TTC549 (cell line): ENCODE measurements at regions not wholly inside any gene's neighbourhood (a gene's known extent, or its start where the extent isn't known, plus 50 kb on each side); places are given as distances from the start of the nearest gene placed in this dataset.
"Not testable (repeated sequence)": the region's sequence is repeated elsewhere in the genome, so short reads cannot be mapped to it uniquely, and the experiment has no call there.

ENCODE experiments used
- FAIRE-seq: peaks from 2 replicates; lab custom pipeline; 2012; peaks lifted over from hg19 to GRCh38; lab: Jason Lieb, UNC

GRCh38 chr10:65708057-65708456 is 1217.8 kb upstream of the LRRTM3 start:
- FAIRE-seq: no peak

- FAIRE-seq: no peak
Observed at GRCh38 chr10:65710306-65710705, 1215.5 kb upstream of the LRRTM3 start.

GRCh38 chr10:65719790-65720189 is 1206.0 kb upstream of the LRRTM3 start:
- no peak for FAIRE-seq

- no peak for FAIRE-seq
Observed at GRCh38 chr10:65720901-65721300, 1204.9 kb upstream of the LRRTM3 start.

GRCh38 chr10:65723525-65723924 is 1202.3 kb upstream of the LRRTM3 start:
- FAIRE-seq: no peak

- FAIRE-seq: no peak
Observed at GRCh38 chr10:65735382-65735781, 1190.5 kb upstream of the LRRTM3 start.

- FAIRE-seq: no peak
Observed at GRCh38 chr10:65742906-65743305, 1182.9 kb upstream of the LRRTM3 start.

GRCh38 chr10:65751218-65751617 is 1174.6 kb upstream of the LRRTM3 start:
- no peak for FAIRE-seq

- no peak for FAIRE-seq
Observed at GRCh38 chr10:65751896-65752295, 1173.9 kb upstream of the LRRTM3 start.

GRCh38 chr10:65753532-65753931 is 1172.3 kb upstream of the LRRTM3 start:
- no peak for FAIRE-seq

GRCh38 chr10:65754112-65754511 is 1171.7 kb upstream of the LRRTM3 start:
- FAIRE-seq: no peak

GRCh38 chr10:65762311-65762710 is 1163.5 kb upstream of the LRRTM3 start:
- FAIRE-seq: no peak

GRCh38 chr10:65765006-65765541 is 1160.8 kb upstream of the LRRTM3 start:
- no peak for FAIRE-seq

GRCh38 chr10:65769828-65770227 is 1156.0 kb upstream of the LRRTM3 start:
- no peak for FAIRE-seq

- FAIRE-seq: no peak
Observed at GRCh38 chr10:65778753-65779152, 1147.1 kb upstream of the LRRTM3 start.

GRCh38 chr10:65779985-65780384 is 1145.9 kb upstream of the LRRTM3 start:
- no peak for FAIRE-seq

- no peak for FAIRE-seq
Observed at GRCh38 chr10:65786279-65786678, 1139.6 kb upstream of the LRRTM3 start.

GRCh38 chr10:65787571-65787970 is 1138.3 kb upstream of the LRRTM3 start:
- no peak for FAIRE-seq

- FAIRE-seq: no peak
Observed at GRCh38 chr10:65788271-65788670, 1137.6 kb upstream of the LRRTM3 start.

GRCh38 chr10:65791979-65792378 is 1133.9 kb upstream of the LRRTM3 start:
- FAIRE-seq: no peak

- FAIRE-seq: no peak
Observed at GRCh38 chr10:65793738-65794425, 1132.0 kb upstream of the LRRTM3 start.

- FAIRE-seq: not testable (repeated sequence)
Observed at GRCh38 chr10:65794861-65795260, 1131.0 kb upstream of the LRRTM3 start.

GRCh38 chr10:65796472-65796871 is 1129.4 kb upstream of the LRRTM3 start:
- no peak for FAIRE-seq

GRCh38 chr10:65798133-65798532 is 1127.7 kb upstream of the LRRTM3 start:
- FAIRE-seq: no peak
